Activated T-cell treated with anti-CD3 and anti-CD28 coated beads, Interleukin-2, amount 50 U/mL, for 24 hours (primary cell): ENCODE measurements at regions not wholly inside any gene's neighbourhood (a gene's known extent, or its start where the extent isn't known, plus 50 kb on each side); places are given as distances from the start of the nearest gene placed in this dataset.

Experiments
- DNase-seq: peaks from one replicate; pipeline ENCODE4 v3.0.0-alpha.2; 2020
- H3K27ac Mint-ChIP-seq: 2 replicates; pipeline ENCODE4 v1.8.0; 2020; ENCODE audit warnings: mild to moderate bottlenecking, mixed read lengths
- H3K27me3 Mint-ChIP-seq: 2 replicates; pipeline ENCODE4 v1.8.0; 2020; ENCODE audit warnings: mixed read lengths
- H3K36me3 Mint-ChIP-seq: 2 replicates; pipeline ENCODE4 v1.8.0; 2020; ENCODE audit warnings: low read depth, mixed read lengths
- H3K4me1 Mint-ChIP-seq: 2 replicates; pipeline ENCODE4 v1.8.0; 2020; ENCODE audit warnings: low read depth, mixed read lengths
- H3K4me3 Mint-ChIP-seq: 2 replicates; pipeline ENCODE4 v1.8.0; 2020; ENCODE audit warnings: mild to moderate bottlenecking, moderate library complexity, mixed read lengths
- H3K9me3 Mint-ChIP-seq: 2 replicates; pipeline ENCODE4 v1.8.0; 2020; ENCODE audit warnings: mixed read lengths

DNA sequence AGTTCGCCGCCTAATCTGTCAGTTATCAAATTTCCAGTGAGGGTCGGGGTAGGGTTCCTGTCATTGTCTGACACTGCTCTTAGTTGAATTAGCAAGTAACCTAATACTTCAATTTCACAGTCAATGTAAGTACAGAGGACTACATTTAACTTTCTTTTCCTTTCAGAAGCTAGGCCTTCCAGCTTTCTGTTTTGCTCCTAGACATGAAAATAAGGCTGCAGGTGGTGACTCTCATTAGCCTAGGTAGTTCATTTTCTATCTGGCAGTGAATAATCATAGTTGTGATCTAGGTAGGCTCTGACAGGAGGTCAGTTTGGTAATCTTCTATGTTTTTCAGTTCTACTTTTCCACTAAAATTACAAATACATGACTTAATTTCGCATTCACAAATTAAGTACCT, 783.1 kb downstream of the MRPL39 start:
- H3K27ac Mint-ChIP-seq = no peak overlapping the region
- DNase-seq = no peak
- H3K36me3 Mint-ChIP-seq = no peaks in the 10 kb centered on the region
- no peaks in the 10 kb centered on the region for H3K27me3 Mint-ChIP-seq
- no peaks in the 10 kb centered on the region for H3K4me1 Mint-ChIP-seq
- H3K4me3 Mint-ChIP-seq = no peak overlapping the region
- H3K9me3 Mint-ChIP-seq = no peaks in the 10 kb centered on the region

DNA sequence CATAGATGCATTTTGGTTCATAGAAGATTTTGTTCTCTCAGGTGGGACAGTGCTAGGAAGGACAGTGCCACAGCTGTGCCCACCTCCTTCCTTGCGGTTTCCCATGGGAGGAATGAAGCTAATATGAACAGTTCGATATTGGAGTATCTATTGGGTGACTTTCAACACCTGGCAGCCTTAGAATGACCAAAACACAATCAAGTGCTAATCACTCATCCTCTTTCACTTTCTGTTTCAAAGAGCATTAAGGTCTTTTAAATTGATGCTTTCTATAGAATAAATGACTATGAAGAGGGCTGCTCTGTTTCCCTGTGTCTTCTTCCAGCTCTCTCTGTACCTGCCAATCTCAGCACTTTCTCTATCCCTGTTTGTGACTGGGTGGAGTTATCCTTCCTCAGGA, 784.0 kb downstream of the MRPL39 start:
- Mint-ChIP-seq H3K9me3 (no peaks in the 10 kb centered on the region), H3K4me3 (no peak overlapping the region), H3K36me3 (no peaks in the 10 kb centered on the region), H3K4me1 (no peaks in the 10 kb centered on the region), H3K27ac (no peak overlapping the region), H3K27me3 (no peaks in the 10 kb centered on the region)
- DNase-seq = no peak

DNA sequence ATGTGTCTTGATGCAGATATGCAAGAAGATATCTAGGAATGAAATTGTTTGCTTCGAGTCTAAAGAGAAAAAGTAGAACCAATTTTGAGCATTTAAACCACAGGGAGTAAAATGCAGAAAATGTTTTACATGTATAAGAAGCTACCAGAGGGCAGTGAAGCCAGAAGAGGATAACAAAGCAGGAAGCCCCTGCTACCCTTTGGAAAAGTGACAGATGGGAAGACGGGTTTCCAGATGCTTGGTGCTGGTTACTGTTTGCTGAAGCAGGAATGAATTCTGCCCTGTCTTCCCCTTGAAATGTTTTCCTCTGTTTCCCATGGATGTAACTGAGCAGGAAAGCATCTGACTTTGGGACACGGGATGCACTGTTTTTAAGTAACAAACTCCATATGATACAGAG, 822.2 kb downstream of the MRPL39 start:
- no peaks in the 10 kb centered on the region for H3K4me1 Mint-ChIP-seq
- H3K4me3 Mint-ChIP-seq = no peak overlapping the region

DNA sequence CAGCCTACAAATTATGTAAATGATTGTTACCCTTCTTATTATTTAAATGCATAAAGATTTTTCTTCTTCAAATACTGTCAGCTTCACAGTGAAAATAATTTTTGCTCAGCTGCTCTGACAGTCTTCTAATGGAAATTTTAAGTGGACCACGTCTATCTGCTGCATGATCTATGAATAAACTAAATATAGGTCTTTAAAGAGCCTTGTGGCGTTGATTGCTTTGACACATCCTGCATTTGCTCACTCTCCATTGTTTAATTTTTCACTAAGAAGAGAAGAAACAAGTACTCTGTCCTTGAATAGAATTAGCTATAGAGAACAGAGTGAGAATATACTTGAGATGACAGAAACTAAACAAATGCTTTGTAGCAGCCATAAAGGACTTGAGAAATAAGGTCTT, 826.1 kb downstream of the MRPL39 start:
- Mint-ChIP-seq H3K27ac (no peak overlapping the region), H3K9me3 (no peaks in the 10 kb centered on the region), H3K36me3 (no peaks in the 10 kb centered on the region), H3K4me3 (no peak overlapping the region), H3K27me3 (no peaks in the 10 kb centered on the region), H3K4me1 (no peaks in the 10 kb centered on the region)
- DNase-seq = no peak

More for the DNA sequence above, 822.2 kb downstream of the MRPL39 start:
- no peak for DNase-seq
- Mint-ChIP-seq H3K9me3 (no peaks in the 10 kb centered on the region), H3K36me3 (no peaks in the 10 kb centered on the region), H3K27me3 (no peaks in the 10 kb centered on the region), H3K27ac (no peak overlapping the region)

DNA sequence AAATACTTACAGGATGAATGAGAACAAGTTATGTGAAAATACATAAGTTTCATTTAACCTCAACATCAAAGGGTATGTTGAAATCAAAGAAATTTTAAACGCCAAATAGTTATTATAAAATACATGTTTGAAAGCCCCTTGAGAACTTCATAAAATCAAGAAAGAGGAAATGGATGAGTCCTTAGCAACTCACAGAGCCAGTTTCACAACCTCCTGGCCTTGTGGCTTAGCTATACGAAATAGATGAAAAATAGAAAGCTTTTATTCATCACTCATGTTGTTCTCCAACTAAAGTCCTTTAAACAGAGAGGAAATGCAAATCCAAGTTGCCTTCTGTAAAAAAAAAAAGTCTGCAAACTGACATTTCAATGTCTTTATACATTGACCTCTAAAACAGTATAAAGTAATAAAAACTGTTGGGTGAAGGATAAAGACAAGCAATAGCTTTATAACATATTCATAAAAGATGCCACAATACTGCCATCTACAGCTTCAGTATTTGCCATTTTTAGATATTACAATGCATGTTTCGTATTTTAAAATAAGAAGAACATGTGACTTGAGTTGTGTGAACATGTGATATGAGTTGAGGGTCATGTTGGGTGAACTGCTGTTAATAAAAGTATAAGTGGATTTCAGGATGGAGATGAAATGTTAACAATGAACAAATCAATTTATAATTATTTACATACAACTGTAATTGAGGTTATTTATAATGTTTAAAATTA, 847.8 kb downstream of the MRPL39 start:
- Mint-ChIP-seq H3K4me3 (no peak overlapping the region), H3K36me3 (no peaks in the 10 kb centered on the region), H3K9me3 (no peaks in the 10 kb centered on the region), H3K4me1 (no peaks in the 10 kb centered on the region), H3K27me3 (no peaks in the 10 kb centered on the region), H3K27ac (no peak overlapping the region)
- DNase-seq = no peak

DNA sequence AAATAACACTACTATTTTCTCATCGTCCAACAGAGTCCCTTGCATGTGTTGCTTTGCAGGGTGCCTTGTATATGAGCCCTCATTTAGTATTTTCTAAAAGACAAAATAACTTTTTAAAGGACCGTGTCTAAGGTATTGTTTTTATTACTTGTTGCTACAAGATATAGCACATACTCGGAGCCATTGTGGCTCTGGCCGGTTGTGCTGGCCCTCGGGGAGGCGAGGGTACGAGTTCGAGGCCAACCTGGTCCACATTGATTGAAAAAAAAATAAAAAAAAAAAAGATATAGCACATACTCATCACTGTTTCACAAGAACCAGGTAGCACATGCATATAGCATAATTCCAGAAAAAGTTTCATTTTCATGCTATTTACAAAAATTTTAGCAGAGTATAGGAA, 869.2 kb downstream of the MRPL39 start:
- Mint-ChIP-seq H3K4me1 (no peaks in the 10 kb centered on the region), H3K4me3 (no peak overlapping the region), H3K36me3 (no peaks in the 10 kb centered on the region), H3K27me3 (no peaks in the 10 kb centered on the region), H3K9me3 (peaks cover 2% of the 10 kb centered on the region), H3K27ac (no peak overlapping the region)
- DNase-seq = no peak

DNA sequence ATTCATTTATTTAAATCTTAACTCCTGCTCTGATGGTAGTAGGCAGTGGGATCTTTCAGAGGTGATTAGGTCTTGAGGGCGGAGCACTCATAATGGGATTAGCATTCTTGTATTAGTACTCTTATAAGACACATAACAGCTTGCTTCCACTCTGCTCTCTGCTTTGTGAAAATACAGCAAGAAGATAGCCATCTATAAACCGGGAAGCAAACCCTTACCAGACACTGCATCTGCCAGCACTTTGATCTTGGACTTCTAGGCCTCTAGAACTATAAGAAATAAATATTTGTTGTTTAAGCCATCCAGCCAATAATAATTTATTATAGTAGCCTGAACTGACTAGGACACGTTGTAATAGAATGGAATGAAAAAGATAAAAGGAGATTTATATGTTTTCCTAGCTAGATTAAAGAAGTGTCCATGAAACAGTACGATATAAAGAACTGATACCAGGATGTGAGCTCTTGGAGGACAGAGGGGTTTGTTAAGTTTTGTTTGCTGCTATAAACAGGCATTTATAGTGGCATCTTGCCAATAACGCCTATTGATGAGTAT, 869.9 kb downstream of the MRPL39 start:
- Mint-ChIP-seq H3K36me3 (no peaks in the 10 kb centered on the region), H3K4me1 (no peaks in the 10 kb centered on the region), H3K4me3 (no peak overlapping the region), H3K9me3 (peaks cover 2% of the 10 kb centered on the region), H3K27me3 (no peaks in the 10 kb centered on the region), H3K27ac (no peak overlapping the region)
- no peak for DNase-seq

DNA sequence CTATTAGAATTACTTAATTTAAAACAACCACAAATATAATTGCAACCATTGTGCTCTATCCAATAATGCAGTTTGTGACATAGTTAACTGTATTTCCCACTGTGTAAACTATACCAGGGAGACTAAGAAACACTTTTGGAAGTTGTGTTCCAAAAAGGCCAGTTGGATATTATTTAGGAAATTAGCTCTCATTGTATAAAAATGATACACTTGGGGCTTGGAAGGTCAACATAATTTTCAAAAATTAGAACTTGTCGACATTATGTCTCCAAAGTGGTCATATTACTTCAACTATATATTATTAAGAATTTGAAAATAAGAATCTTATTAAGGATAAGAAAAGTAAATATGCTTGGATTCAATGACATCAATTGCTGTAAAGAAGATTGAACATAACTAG, 876.6 kb downstream of the MRPL39 start:
- Mint-ChIP-seq H3K27me3 (no peaks in the 10 kb centered on the region), H3K27ac (no peak overlapping the region), H3K4me3 (no peak overlapping the region)

DNA sequence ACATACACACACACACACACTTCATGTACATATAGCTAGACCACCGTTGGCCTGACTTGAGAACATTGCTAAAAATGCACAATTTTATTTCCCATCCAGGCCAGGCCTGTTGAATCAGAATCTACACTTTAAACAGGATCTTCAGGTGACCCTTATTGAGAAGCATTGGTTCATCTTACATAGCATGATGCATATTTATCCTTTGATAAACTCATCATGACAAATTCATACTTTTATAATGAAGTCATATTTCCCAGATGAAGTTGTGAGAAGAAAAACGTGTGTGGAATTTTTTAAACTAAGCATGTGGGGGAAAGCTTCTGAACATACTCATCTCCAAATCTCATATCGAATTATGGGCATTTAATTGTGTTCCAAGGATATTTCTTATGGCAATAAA, 877.7 kb downstream of the MRPL39 start:
- H3K4me1 Mint-ChIP-seq = no peaks in the 10 kb centered on the region
- H3K9me3 Mint-ChIP-seq = no peaks in the 10 kb centered on the region
- no peak overlapping the region for H3K4me3 Mint-ChIP-seq
- H3K36me3 Mint-ChIP-seq = no peaks in the 10 kb centered on the region
- no peaks in the 10 kb centered on the region for H3K27me3 Mint-ChIP-seq
- no peak for DNase-seq
- no peak overlapping the region for H3K27ac Mint-ChIP-seq

More for the DNA sequence above, 876.6 kb downstream of the MRPL39 start:
- H3K9me3 Mint-ChIP-seq = no peaks in the 10 kb centered on the region
- H3K4me1 Mint-ChIP-seq = no peaks in the 10 kb centered on the region
- no peaks in the 10 kb centered on the region for H3K36me3 Mint-ChIP-seq
- no peak for DNase-seq

DNA sequence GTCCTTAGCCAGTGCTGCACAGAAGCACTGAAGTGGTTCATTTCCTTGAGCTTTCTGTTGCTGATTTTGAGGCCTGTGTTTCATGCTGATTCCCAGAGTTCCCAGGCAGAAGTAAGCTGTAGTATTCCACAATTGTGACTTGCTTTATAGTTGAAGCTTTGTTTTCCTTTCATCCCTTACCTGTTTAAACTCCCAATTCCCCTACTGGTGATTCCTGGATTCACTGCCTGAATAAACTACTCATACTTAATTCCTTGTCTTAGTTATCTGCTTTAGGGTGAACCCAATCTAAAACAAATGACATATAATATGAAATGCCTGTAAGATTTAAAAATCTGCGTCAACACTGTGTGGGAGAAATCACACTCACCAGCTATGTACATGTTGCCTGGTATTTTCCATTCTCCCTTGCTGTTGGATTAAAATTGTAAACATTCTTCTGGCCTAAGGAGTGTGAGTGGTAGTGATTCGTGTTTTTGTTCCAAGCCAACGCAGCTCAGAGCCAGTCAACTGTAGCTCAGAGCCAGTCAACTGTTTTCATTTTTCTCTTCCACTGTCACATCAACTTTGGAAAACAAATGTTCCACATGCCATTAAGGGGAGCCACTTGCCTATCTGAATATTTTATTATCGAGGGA, 879.4 kb downstream of the MRPL39 start:
- DNase-seq = no peak
- H3K9me3 Mint-ChIP-seq = no peaks in the 10 kb centered on the region
- no peaks in the 10 kb centered on the region for H3K4me1 Mint-ChIP-seq
- no peaks in the 10 kb centered on the region for H3K36me3 Mint-ChIP-seq
- H3K27me3 Mint-ChIP-seq = no peaks in the 10 kb centered on the region
- no peak overlapping the region for H3K4me3 Mint-ChIP-seq
- no peak overlapping the region for H3K27ac Mint-ChIP-seq

DNA sequence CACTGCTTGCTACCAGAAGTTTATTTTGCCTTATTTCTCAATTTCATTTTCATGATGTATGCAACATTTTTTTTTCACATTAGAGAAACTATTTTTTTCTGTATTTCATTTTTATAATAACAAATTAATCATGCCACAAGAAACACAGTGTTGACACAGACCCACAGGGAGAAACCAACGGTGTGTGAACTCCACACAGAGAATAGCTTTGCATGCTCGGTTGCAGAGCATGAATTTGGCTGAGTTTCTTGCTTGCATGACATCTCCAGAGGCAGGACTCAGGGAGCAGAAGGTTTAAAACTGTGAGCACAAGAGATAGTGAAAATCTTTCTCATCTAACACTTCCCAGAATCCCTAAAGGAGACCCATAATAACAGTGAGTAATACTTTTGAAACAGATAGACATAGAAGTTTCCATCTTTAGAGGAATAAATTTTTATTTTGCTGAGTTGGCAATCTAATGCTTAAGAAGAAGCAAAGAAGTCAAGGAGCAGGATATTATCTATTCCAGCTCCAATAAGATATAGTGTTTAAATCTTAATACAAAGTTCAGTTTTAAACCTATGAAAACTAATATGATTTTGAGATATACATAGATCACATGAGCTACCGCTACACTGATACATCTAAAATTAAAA, 890.9 kb downstream of the MRPL39 start:
- DNase-seq = no peak
- no peaks in the 10 kb centered on the region for H3K4me1 Mint-ChIP-seq
- H3K4me3 Mint-ChIP-seq = no peak overlapping the region

DNA sequence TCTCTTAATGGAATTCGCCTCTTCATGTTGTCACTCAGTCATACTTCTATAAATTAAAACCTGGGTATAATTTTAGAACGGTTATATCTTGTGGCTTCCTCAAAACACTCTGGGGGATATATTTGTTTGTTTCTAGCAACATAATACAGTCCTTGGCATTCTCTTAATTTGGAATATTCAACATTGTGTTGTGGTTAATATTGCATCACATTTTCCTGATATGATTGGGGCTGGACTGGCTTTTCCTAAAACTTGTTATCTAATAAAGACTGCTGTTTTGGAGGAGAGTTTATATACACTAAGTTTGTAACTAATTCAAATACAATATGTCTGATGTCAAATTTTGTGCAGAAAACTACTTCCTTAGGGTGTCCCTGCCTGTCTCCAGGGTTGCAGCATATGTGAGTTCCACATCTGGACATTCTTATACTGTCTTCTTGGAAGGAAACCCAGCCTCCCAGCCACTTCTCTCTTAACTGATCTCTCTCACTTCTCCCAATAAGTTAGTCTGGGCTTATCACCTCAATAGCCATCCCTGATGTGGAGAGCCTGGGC, 892.6 kb downstream of the MRPL39 start:
- Mint-ChIP-seq H3K27me3 (no peaks in the 10 kb centered on the region), H3K4me1 (no peaks in the 10 kb centered on the region), H3K9me3 (no peaks in the 10 kb centered on the region), H3K27ac (no peak overlapping the region), H3K4me3 (no peak overlapping the region), H3K36me3 (no peaks in the 10 kb centered on the region)
- no peak for DNase-seq

More for the DNA sequence above, 890.9 kb downstream of the MRPL39 start:
- H3K9me3 Mint-ChIP-seq = no peaks in the 10 kb centered on the region
- H3K27me3 Mint-ChIP-seq = no peaks in the 10 kb centered on the region
- no peaks in the 10 kb centered on the region for H3K36me3 Mint-ChIP-seq
- H3K27ac Mint-ChIP-seq = no peak overlapping the region

DNA sequence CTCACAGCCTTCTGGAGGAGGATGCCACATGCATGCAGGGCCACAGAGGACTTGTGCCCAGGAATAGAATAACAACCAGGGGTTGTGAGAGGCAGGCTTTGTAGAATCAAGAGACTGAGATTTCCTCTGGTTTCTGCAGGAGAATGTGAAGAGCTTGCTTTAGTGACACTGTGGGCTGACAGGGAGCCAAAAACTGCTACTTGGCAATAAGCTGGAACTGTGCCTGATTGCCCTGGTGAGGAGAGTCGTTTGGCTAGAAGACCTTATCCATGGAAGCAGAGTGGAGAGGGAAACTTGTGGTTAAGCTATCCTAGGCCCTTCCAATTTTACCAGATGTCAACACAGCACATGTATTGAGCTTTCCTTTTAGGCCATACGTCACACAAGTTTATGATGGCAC, 902.1 kb downstream of the MRPL39 start:
- H3K36me3 Mint-ChIP-seq = no peaks in the 10 kb centered on the region
- H3K4me1 Mint-ChIP-seq = no peaks in the 10 kb centered on the region
- no peaks in the 10 kb centered on the region for H3K27me3 Mint-ChIP-seq
- H3K4me3 Mint-ChIP-seq = no peak overlapping the region
- DNase-seq = no peak
- no peaks in the 10 kb centered on the region for H3K9me3 Mint-ChIP-seq
- no peak overlapping the region for H3K27ac Mint-ChIP-seq

DNA sequence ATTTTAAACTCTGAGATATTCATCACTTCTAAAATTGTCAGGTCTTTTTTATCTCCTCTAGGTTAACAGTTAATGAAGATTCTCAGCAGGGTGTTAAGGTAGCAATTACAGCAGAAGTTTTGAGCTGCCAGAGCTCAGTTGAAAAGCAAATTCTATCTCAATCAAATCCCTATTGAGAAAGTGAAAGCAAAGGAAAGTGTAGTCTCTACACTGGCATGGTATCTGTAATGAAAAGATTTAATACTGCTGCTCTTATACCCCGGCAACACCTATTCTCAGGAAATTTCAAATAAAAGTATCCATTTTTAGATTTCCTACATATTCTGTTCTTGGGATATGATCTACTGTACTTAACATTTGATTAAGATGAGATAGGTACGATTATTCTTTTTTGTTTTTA, 913.5 kb downstream of the MRPL39 start:
- no peaks in the 10 kb centered on the region for H3K36me3 Mint-ChIP-seq
- no peaks in the 10 kb centered on the region for H3K27me3 Mint-ChIP-seq
- no peak for DNase-seq
- H3K9me3 Mint-ChIP-seq = no peaks in the 10 kb centered on the region
- no peaks in the 10 kb centered on the region for H3K4me1 Mint-ChIP-seq
- H3K27ac Mint-ChIP-seq = no peak overlapping the region
- H3K4me3 Mint-ChIP-seq = no peak overlapping the region

DNA sequence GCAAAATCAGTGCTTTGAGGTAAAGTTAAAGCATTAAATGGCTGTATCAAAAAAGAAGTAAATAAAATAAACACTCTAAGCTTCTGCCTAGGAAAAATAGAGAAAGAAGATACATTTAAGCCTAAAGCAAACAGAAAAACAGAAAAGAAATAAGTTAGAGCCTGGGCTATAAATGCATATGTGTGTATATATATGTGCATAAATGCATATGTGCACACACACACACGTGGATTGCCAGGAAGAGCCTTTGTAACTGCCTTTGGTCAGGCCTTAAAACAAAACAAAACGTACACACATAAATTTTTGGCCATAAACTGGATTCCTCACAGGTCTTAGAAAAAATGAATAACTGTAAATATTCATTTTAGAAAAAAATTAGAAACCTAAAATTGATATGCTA, 925.8 kb downstream of the MRPL39 start:
- H3K4me1 Mint-ChIP-seq = no peaks in the 10 kb centered on the region
- no peak for DNase-seq
- no peak overlapping the region for H3K4me3 Mint-ChIP-seq
- no peaks in the 10 kb centered on the region for H3K9me3 Mint-ChIP-seq
- no peaks in the 10 kb centered on the region for H3K27me3 Mint-ChIP-seq
- no peak overlapping the region for H3K27ac Mint-ChIP-seq
- no peaks in the 10 kb centered on the region for H3K36me3 Mint-ChIP-seq
